ENCODE measurements at regions not wholly inside any gene's neighbourhood (a gene's known extent, or its start where the extent isn't known, plus 50 kb on each side); places are given as distances from the start of the nearest gene placed in this dataset.

GRCh38 chr13:99105160-99105559, 95.5 kb upstream of the UBAC2 start:
- H3K9me3 Mint-ChIP-seq: peaks cover 4 to 22% (median 19%) of the 10 kb centered on the region in 7 donors
- peaks cover 0 to 4% of the 10 kb centered on the region in 2 donors for H3K36me3 Mint-ChIP-seq
- no peak overlapping the region for H3K27ac ChIP-seq (ENCODE audit: low read depth in 1 of 2, low read length in 2 of 2)
- H3K4me1 Mint-ChIP-seq: peaks cover 2% of the 10 kb centered on the region
- H3K27me3 Mint-ChIP-seq (ENCODE audit: low read depth in 3 of 3): peaks cover 79 to 96% (median 95%) of the 10 kb centered on the region in 3 donors
- H3K27ac Mint-ChIP-seq: no peak overlapping the region
- no peak overlapping the region for H3K4me3 ChIP-seq (replicated peaks in 1 of 3; ENCODE audit: low read depth in 2 of 3, low read length in 3 of 3)
- intact Hi-C loops (cut with micrococcal nuclease): no loop called here
- no peak overlapping the region for H3K4me2 ChIP-seq (replicated peaks; ENCODE audit: extremely low read depth, low read length, poor library complexity, severe bottlenecking)
- H3K4me1 ChIP-seq (ENCODE audit: control insufficient read depth in 1 of 2, insufficient read depth in 2 of 2, low read length in 2 of 2): no peaks in the 10 kb centered on the region
- peaks cover 68 to 89% of the 10 kb centered on the region in 2 donors for H3K27me3 ChIP-seq (ENCODE audit: control insufficient read depth in 2 of 2, insufficient read depth in 2 of 2, low read length in 2 of 2)
- H3K9ac ChIP-seq (ENCODE audit: insufficient read depth, low read length, poor library complexity, severe bottlenecking): no peak overlapping the region
- no peaks in the 10 kb centered on the region for H4K20me1 ChIP-seq (ENCODE audit: insufficient read depth, low read length)
- no peak for DNase-seq
- no peaks in the 10 kb centered on the region for H3K79me2 ChIP-seq (ENCODE audit: insufficient read depth, low read length)
- H3K36me3 ChIP-seq (replicated peaks in 1 of 2; ENCODE audit: control insufficient read depth in 1 of 2, insufficient read depth in 2 of 2, low read length in 2 of 2): no peaks in the 10 kb centered on the region
- 100% methylated on average over 1 of the region's 3 CpGs for WGBS (ENCODE audit: insufficient coverage)
- peaks cover 7 to 37% of the 10 kb centered on the region in 2 donors for H3K9me3 ChIP-seq (replicated peaks in 1 of 2; ENCODE audit: control insufficient read depth in 1 of 2, insufficient read depth in 1 of 2, low read length in 2 of 2)
- H3K4me3 Mint-ChIP-seq: peak overlapping the region in 1 of 2 donors; percentile 61
- H2AFZ ChIP-seq (ENCODE audit: insufficient read depth, low read depth, low read length, poor library complexity, severe bottlenecking): no peak overlapping the region
- TF ChIP-seq CTCF (IDR thresholded peaks at IDR 0.05): no peak

- Histone ChIP-seq H3K4me2 (replicated peaks; ENCODE audit: extremely low read depth, low read length, poor library complexity, severe bottlenecking) (no peak overlapping the region), H3K9me3 (replicated peaks in 1 of 2; ENCODE audit: control insufficient read depth in 1 of 2, insufficient read depth in 1 of 2, low read length in 2 of 2) (peaks cover 0 to 13% of the 10 kb centered on the region in 2 donors), H3K79me2 (ENCODE audit: insufficient read depth, low read length) (no peaks in the 10 kb centered on the region), H3K36me3 (replicated peaks in 1 of 2; ENCODE audit: control insufficient read depth in 1 of 2, insufficient read depth in 2 of 2, low read length in 2 of 2) (no peaks in the 10 kb centered on the region), H2AFZ (ENCODE audit: insufficient read depth, low read depth, low read length, poor library complexity, severe bottlenecking) (no peak overlapping the region), H3K4me3 (replicated peaks in 1 of 3; ENCODE audit: low read depth in 2 of 3, low read length in 3 of 3) (no peak overlapping the region), H3K9ac (ENCODE audit: insufficient read depth, low read length, poor library complexity, severe bottlenecking) (no peak overlapping the region), H3K4me1 (ENCODE audit: control insufficient read depth in 1 of 2, insufficient read depth in 2 of 2, low read length in 2 of 2) (no peaks in the 10 kb centered on the region), H3K27ac (ENCODE audit: low read depth in 1 of 2, low read length in 2 of 2) (no peak overlapping the region), H3K27me3 (ENCODE audit: control insufficient read depth in 2 of 2, insufficient read depth in 2 of 2, low read length in 2 of 2) (peaks cover 60 to 83% of the 10 kb centered on the region in 2 donors), H4K20me1 (ENCODE audit: insufficient read depth, low read length) (no peaks in the 10 kb centered on the region)
- no peak for DNase-seq
- Mint-ChIP-seq H3K9me3 (peaks cover 0 to 27% (median 10%) of the 10 kb centered on the region in 7 donors), H3K4me3 (peak overlapping the region in 1 of 2 donors; percentile 36), H3K27me3 (ENCODE audit: low read depth in 3 of 3) (peaks cover 81 to 87% (median 87%) of the 10 kb centered on the region in 3 donors), H3K36me3 (peaks cover 0 to 2% of the 10 kb centered on the region in 2 donors), H3K4me1 (no peaks in the 10 kb centered on the region), H3K27ac (no peak overlapping the region)
- TF ChIP-seq CTCF (IDR thresholded peaks at IDR 0.05): no peak
- intact Hi-C loops (cut with micrococcal nuclease): no loop called here
- 95% methylated on average over 3 of the region's 5 CpGs for WGBS (ENCODE audit: insufficient coverage)
Observed at GRCh38 chr13:99113351-99113750, 87.3 kb upstream of the UBAC2 start.

Measured in CD14-positive monocyte (primary cell).